ENCODE measurements at regions not wholly inside any gene's neighbourhood (a gene's known extent, or its start where the extent isn't known, plus 50 kb on each side); places are given as distances from the start of the nearest gene placed in this dataset.

DNA sequence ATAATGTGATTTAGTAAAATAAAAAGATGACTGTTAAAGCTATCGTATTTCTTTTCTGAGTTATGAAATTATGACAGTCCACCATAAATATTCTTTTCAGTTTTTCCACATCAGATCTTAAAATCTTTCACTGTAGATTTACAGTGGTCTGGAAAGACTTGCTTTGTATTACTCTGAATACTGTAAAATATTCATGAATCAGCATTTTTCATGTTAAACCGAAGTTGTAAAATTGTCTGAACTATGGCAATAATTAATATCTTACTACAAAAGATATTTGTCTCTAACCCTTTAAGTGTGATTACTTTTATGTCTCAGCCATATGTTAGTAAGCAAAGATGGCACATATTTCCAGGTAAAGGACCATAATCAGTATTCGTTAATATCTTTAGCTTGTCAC lies 1397.2 kb upstream of the PCDH9 start:
- Histone ChIP-seq H3K4me1 (ENCODE audit: control insufficient read depth in 4 of 4, insufficient read depth in 4 of 4, low read length in 3 of 4) (no peaks in the 10 kb centered on the region), H3K9ac (ENCODE audit: low read depth in 1 of 2, low read length in 2 of 2) (no peak overlapping the region), H3K36me3 (ENCODE audit: control insufficient read depth in 4 of 4, insufficient read depth in 3 of 4, low read depth in 1 of 4, low read length in 3 of 4) (no peaks in the 10 kb centered on the region), H3K27me3 (ENCODE audit: control insufficient read depth in 4 of 4, insufficient read depth in 4 of 4, low read length in 3 of 4) (no peaks in the 10 kb centered on the region), H3K9me3 (ENCODE audit: control insufficient read depth in 4 of 4, low read length in 3 of 4) (no peaks in the 10 kb centered on the region), H3K4me3 (ENCODE audit: low read depth in 1 of 3, low read length in 3 of 3) (no peak overlapping the region), H3K27ac (ENCODE audit: low read depth in 1 of 2, low read length in 2 of 2) (no peak overlapping the region)
- no peak for DNase-seq (ENCODE audit: low spot score)
- 75% methylated on average over 3 of the region's 3 CpGs for WGBS
- TF ChIP-seq HNF4A (conservative IDR thresholded peaks at IDR 0.05) = no peak
- no peak for TF ChIP-seq RAD21 (IDR thresholded peaks at IDR 0.05)
- TF ChIP-seq GABPA (IDR thresholded peaks at IDR 0.05 in 1 of 2, conservative IDR thresholded peaks at IDR 0.05 in 1 of 2) = no peak
- TF ChIP-seq, protein P1, sequence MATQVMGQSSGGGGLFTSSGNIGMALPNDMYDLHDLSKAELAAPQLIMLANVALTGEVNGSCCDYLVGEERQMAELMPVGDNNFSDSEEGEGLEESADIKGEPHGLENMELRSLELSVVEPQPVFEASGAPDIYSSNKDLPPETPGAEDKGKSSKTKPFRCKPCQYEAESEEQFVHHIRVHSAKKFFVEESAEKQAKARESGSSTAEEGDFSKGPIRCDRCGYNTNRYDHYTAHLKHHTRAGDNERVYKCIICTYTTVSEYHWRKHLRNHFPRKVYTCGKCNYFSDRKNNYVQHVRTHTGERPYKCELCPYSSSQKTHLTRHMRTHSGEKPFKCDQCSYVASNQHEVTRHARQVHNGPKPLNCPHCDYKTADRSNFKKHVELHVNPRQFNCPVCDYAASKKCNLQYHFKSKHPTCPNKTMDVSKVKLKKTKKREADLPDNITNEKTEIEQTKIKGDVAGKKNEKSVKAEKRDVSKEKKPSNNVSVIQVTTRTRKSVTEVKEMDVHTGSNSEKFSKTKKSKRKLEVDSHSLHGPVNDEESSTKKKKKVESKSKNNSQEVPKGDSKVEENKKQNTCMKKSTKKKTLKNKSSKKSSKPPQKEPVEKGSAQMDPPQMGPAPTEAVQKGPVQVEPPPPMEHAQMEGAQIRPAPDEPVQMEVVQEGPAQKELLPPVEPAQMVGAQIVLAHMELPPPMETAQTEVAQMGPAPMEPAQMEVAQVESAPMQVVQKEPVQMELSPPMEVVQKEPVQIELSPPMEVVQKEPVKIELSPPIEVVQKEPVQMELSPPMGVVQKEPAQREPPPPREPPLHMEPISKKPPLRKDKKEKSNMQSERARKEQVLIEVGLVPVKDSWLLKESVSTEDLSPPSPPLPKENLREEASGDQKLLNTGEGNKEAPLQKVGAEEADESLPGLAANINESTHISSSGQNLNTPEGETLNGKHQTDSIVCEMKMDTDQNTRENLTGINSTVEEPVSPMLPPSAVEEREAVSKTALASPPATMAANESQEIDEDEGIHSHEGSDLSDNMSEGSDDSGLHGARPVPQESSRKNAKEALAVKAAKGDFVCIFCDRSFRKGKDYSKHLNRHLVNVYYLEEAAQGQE (IDR thresholded peaks at IDR 0.05) = no peak
- TF ChIP-seq EGR1 (IDR thresholded peaks at IDR 0.05; ENCODE audit: low read depth in 2 of 2) = no peak
- TF ChIP-seq, protein P2, sequence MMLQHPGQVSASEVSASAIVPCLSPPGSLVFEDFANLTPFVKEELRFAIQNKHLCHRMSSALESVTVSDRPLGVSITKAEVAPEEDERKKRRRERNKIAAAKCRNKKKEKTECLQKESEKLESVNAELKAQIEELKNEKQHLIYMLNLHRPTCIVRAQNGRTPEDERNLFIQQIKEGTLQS (IDR thresholded peaks at IDR 0.05) = no peak
- no peak for TF ChIP-seq RXRA (IDR thresholded peaks at IDR 0.05)
- TF ChIP-seq FOXA2 (IDR thresholded peaks at IDR 0.05) = no peak
- TF ChIP-seq, protein P3, sequence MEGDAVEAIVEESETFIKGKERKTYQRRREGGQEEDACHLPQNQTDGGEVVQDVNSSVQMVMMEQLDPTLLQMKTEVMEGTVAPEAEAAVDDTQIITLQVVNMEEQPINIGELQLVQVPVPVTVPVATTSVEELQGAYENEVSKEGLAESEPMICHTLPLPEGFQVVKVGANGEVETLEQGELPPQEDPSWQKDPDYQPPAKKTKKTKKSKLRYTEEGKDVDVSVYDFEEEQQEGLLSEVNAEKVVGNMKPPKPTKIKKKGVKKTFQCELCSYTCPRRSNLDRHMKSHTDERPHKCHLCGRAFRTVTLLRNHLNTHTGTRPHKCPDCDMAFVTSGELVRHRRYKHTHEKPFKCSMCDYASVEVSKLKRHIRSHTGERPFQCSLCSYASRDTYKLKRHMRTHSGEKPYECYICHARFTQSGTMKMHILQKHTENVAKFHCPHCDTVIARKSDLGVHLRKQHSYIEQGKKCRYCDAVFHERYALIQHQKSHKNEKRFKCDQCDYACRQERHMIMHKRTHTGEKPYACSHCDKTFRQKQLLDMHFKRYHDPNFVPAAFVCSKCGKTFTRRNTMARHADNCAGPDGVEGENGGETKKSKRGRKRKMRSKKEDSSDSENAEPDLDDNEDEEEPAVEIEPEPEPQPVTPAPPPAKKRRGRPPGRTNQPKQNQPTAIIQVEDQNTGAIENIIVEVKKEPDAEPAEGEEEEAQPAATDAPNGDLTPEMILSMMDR (IDR thresholded peaks at IDR 0.05; ENCODE audit: low read depth, low read length, missing input control) = no peak
- TF ChIP-seq FOXA1 (IDR thresholded peaks at IDR 0.05) = no peak
- TF ChIP-seq HNF4G (IDR thresholded peaks at IDR 0.05) = no peak
- TF ChIP-seq YY1 (IDR thresholded peaks at IDR 0.05) = no peak
- TF ChIP-seq TAF1 (conservative IDR thresholded peaks at IDR 0.05) = no peak
- no peak for TF ChIP-seq JUND (IDR thresholded peaks at IDR 0.05)
- TF ChIP-seq, protein P4, sequence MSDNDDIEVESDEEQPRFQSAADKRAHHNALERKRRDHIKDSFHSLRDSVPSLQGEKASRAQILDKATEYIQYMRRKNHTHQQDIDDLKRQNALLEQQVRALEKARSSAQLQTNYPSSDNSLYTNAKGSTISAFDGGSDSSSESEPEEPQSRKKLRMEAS (IDR thresholded peaks at IDR 0.05) = no peak
- no peak for TF ChIP-seq SP1 (IDR thresholded peaks at IDR 0.05)

DNA sequence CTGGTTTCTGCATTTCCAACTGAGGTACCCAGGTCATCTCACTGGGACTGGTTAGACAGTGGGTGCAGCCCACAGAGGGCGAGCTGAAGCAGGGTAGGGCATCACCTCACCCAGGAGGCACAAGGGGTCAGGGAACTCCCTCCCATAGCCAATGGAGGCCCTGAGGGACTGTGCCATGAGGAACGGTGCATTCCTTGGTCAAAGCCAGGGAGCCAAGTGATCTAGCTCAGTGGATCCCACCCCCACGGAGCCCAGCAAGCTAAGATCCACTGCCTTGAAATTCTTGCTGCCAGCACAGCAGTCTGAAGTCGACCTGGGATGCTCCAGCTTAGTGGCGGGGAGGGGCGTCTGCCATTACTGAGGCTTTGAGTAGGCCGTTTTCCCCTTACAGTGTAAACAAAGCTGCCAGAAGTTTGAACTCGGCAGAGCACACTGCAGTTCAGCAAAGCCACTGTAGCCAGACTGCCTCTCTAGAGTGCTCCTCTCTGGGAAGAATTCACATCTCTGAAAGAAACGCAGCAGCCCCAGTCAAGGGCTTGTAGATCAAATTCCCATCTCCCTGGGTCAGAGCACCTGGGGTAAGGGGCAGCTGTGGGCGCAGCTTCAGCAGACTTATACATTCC lies 1386.6 kb upstream of the PCDH9 start:
- Histone ChIP-seq H3K27me3 (ENCODE audit: control insufficient read depth in 4 of 4, insufficient read depth in 4 of 4, low read length in 3 of 4) (no peaks in the 10 kb centered on the region), H3K4me3 (ENCODE audit: low read depth in 1 of 3, low read length in 3 of 3) (no peak overlapping the region), H3K4me1 (ENCODE audit: control insufficient read depth in 4 of 4, insufficient read depth in 4 of 4, low read length in 3 of 4) (no peaks in the 10 kb centered on the region), H3K36me3 (ENCODE audit: control insufficient read depth in 4 of 4, insufficient read depth in 3 of 4, low read depth in 1 of 4, low read length in 3 of 4) (no peaks in the 10 kb centered on the region), H3K27ac (ENCODE audit: low read depth in 1 of 2, low read length in 2 of 2) (no peak overlapping the region), H3K9me3 (ENCODE audit: control insufficient read depth in 4 of 4, low read length in 3 of 4) (peaks cover 0 to 1% (median 0%) of the 10 kb centered on the region in 4 donors), H3K9ac (ENCODE audit: low read depth in 1 of 2, low read length in 2 of 2) (no peak overlapping the region)
- 65% methylated on average over 10 of the region's 10 CpGs for WGBS
- no peak for DNase-seq (ENCODE audit: low spot score)
- TF ChIP-seq, protein P4 (IDR thresholded peaks at IDR 0.05) = no peak
- TF ChIP-seq HNF4A (conservative IDR thresholded peaks at IDR 0.05) (no peak), FOXA2 (IDR thresholded peaks at IDR 0.05) (no peak), EGR1 (IDR thresholded peaks at IDR 0.05; ENCODE audit: low read depth in 2 of 2) (no peak), RAD21 (IDR thresholded peaks at IDR 0.05) (no peak), SP1 (IDR thresholded peaks at IDR 0.05) (no peak), GABPA (IDR thresholded peaks at IDR 0.05 in 1 of 2, conservative IDR thresholded peaks at IDR 0.05 in 1 of 2) (no peak), TAF1 (conservative IDR thresholded peaks at IDR 0.05) (no peak), YY1 (IDR thresholded peaks at IDR 0.05) (no peak), RXRA (IDR thresholded peaks at IDR 0.05) (no peak), JUND (IDR thresholded peaks at IDR 0.05) (no peak), NR2F2 (IDR thresholded peaks at IDR 0.05) (no peak), FOXA1 (IDR thresholded peaks at IDR 0.05) (no peak), HNF4G (IDR thresholded peaks at IDR 0.05) (no peak)
- TF ChIP-seq, protein P2 (IDR thresholded peaks at IDR 0.05) = no peak
- TF ChIP-seq, protein P5, sequence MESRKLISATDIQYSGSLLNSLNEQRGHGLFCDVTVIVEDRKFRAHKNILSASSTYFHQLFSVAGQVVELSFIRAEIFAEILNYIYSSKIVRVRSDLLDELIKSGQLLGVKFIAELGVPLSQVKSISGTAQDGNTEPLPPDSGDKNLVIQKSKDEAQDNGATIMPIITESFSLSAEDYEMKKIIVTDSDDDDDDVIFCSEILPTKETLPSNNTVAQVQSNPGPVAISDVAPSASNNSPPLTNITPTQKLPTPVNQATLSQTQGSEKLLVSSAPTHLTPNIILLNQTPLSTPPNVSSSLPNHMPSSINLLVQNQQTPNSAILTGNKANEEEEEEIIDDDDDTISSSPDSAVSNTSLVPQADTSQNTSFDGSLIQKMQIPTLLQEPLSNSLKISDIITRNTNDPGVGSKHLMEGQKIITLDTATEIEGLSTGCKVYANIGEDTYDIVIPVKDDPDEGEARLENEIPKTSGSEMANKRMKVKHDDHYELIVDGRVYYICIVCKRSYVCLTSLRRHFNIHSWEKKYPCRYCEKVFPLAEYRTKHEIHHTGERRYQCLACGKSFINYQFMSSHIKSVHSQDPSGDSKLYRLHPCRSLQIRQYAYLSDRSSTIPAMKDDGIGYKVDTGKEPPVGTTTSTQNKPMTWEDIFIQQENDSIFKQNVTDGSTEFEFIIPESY (IDR thresholded peaks at IDR 0.05) = no peak
- TF ChIP-seq, protein P1 (IDR thresholded peaks at IDR 0.05) = no peak
